Glomerular endothelial cell (primary cell): ENCODE measurements at regions not wholly inside any gene's neighbourhood (a gene's known extent, or its start where the extent isn't known, plus 50 kb on each side); places are given as distances from the start of the nearest gene placed in this dataset.

Experiments used
- DNase-seq: peaks from one replicate; pipeline ENCODE4 v3.0.0-alpha.2; 2011; ENCODE audit warnings: low read depth, low spot score; ENCODE audit errors: extremely low read depth

DNA sequence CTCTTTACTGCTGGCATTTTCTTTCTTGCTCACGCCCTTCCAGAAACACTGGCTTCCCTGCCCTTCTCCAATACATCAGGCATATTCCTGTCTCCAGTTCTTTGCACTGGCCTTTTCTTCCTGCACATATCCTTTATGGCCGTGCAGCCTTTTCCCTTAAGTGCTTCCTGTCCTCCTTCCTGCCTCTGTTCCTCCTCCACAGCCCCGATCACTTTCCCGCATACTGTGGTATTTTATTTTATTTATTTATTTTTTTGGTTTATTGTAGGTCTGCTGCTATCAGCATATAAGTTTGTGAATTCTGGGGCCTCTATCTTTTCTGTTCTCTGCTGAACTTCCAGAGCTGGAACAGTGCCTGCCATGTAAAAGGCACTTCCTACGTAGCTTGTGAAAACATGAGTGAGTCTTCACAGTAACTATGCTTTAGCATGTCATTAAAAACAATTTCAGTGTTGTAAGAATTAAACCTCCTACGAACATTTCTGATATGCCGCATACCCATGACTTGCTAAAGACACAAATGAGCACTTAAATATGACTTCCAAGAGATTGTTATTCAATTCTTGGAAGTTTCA is 289.1 kb downstream of the TRIB2 start:
- no peak for DNase-seq

DNA sequence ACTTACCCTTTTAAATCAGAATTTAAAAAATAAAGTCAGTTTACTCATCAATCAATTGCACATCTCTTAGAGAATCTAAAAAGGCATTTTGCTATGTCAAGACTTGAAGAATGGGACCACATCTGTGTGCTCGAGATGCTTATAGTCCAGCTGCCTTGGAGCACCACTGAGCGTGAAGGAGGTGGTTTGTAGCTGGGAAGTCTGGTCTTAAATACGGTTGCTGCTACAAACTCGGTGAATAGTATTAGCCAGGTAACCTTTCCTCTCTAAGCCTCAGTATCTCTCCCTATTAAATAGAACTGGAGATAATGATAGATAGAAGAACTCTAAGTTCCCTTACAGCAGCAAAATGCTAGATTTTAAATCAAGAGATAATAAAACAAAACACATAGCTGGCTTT is 289.7 kb downstream of the TRIB2 start:
- DNase-seq = no peak

DNA sequence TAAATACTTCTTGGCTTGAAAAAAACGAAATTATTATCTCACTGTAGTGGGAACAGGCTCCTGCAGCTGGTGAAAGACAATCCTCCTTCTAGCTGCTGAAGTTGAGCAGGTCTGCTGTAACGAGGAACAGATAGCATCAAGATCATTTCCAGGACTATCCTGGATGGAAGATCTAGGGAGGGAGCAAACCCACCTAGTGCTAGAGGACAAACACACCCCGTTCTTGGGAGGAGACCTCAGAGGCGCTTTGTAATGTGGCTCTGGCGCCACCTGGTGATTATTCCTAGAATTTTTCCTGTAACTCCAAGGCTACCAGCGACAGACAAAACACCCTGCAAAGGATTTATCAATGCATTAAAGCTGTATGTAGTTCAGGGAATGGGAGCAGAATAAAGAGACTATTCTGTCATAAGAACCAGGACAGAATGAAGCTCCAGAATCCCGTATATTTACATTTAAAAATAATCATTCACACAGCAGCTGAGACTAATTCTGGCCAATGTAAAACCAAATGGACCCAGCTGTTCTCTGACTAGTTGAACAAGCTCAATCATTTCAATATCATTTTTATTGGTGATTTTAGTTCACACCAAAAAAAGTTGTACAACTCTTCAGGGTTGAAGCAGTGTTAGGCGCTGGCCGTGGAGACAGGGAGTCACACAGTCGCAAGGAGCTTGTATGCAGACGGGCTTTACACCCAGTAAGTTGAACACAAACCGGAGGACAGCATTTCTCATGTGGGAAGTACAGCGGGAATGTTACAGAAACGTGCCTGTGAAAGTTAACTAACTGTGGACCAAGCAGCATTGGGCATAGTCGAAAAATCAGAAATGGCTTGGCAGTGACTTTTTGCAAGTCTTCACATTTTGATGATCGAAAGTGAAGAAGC is 290.3 kb downstream of the TRIB2 start:
- peak; percentile 65 for DNase-seq

DNA sequence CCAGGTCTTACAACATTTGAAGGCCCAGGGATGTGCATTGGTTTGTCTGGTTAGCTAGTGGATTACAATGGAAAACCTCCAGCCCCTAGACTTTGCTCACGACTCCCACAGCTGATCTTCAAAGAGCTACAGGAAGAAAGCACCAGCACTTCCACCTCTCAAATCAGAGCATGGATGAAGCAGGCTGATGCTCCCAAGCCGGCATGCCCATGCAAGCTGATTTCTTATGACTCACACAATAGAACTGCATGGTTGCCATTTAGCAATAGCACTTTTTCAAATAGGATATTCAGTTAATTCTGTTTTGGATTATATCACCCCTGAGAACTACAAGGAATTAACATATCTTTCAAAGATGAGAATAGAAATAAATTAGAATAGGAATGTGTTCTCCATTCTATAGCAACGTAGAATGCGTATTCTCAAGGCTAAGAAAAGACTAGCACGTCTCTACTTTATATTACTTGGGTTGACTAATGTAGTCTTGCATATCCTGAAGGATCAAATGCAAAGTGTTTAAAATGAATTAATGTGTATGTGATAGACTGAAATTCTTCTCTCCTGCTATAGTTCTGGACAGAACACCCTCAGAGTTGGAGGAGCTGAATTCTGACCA is 292.4 kb downstream of the TRIB2 start:
- no peak for DNase-seq

DNA sequence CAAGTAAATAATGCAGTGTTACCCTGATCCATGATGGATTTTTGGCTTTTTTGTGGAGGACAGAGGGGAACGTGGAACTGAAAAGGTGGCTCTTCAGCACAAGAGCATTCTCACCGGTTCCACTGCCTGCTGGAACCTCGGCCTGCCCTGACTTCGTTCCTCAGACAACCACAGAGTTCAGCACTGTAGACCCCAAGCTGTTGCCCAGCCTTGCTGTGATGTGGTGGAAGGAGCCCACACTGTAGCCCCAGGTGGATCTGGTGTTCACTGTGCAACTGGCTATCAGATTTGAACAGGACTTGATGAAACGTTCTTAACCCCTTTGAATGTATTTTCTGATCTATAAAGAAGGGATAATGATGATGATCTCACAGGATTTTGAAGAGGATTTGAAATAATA is 293.5 kb downstream of the TRIB2 start:
- no peak for DNase-seq

DNA sequence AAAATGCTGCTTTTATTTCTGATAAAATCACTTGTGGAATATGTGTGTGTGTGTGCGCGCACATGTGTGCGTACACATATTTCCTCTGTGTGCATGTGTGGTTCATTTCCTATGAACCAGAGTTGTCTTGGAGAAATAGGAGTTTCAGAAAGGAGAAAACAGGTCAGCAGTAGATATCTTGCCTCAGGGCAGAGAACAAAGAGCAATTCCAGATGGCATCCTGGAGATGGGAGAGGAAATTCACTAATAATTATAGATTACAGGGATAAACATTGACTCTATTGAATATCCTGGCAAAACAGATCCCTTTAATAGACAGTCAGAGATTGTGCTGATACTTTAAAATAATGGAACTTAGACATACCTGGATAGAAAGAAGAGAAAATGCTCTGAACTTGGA is 298.0 kb downstream of the TRIB2 start:
- DNase-seq = no peak

DNA sequence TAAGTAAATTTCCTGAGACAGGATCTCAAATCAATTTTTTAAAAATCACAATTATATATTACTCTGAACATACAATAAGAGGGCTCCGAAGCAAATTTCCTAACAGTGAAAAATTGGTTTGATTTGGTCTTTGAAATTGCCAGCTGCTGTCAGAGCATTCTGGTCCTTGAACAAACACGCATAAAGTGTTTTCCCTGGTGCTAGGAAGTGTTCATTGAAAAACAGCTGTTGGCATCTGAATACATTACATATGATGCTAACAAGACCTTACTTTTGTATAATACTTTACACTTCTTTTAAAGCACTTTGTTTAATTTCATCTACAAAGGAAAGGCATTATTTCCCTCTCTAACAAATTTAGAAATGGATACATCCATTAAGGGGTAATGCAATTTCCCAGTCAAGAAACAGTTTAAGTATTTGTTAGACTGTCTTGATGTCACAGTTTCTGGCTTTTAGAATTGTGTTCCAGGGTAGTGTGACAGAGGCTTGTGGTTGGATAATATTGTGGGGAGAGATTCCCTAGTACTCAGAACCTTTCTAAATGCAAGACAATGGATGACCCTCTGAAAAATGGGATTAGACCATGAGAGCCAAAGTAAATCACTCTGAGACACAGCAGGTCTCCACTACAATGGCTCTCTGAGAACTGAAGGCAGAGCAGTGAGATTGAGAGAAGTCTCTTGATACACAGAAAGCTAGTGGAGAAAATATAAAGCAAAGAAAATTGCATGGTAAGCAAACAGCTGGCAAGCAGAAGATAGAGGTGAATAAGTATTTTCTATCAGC is 299.0 kb downstream of the TRIB2 start:
- no peak for DNase-seq

DNA sequence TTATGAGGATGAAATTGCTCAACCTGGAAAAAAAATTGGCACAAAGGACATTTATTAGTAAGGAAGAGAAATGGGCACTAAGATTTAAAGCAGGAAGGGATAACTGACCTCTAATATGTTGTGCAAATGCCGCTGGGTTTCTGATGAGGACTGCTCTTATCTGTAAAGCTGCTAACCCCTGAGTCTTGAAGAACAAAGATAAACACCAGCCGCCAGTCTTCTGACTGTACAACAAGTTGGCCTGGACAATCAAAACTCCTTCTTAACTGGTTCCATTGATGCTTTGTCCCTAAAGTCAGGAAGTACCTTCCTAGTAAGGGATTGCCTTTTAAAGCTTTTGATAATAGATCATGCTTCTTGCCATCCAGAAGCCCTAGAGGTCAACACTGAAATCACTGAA is 301.8 kb downstream of the TRIB2 start:
- no peak for DNase-seq

DNA sequence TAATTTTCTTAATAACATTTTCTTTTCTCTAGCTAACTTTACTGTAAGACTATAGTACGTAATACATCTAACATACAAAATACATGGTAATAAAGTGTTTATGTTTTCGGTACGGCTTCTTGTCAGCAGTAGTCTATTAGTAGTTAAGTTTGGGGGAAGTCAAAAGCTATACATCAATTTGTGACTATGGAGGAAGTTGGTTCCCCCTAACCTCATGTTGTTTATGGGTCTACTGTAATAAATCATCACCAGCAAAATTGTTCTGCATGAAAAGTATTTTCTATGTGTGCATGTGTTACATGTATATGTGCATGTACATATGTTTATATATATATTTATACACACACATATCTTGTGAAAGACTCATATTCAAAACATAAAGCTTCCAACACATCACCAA is 303.0 kb downstream of the TRIB2 start:
- DNase-seq = no peak

DNA sequence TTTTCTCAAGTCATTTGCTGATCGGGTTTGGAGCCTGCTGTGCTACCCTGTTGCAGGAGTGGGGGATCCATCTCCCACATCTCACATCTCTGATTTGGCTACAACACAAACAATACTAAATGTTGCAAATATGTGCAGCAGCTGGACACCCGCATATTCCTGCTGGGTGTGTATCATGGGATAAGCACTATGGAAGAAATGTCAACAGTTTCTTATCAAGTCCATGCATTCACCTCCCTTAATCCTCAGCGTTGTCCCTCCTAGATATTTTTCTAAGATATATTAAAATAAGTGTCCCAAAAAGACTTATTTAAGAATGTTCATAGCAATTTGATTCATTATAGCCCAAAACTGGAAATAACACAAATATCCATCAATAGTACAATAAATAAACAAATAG is 303.7 kb downstream of the TRIB2 start:
- DNase-seq = no peak

DNA sequence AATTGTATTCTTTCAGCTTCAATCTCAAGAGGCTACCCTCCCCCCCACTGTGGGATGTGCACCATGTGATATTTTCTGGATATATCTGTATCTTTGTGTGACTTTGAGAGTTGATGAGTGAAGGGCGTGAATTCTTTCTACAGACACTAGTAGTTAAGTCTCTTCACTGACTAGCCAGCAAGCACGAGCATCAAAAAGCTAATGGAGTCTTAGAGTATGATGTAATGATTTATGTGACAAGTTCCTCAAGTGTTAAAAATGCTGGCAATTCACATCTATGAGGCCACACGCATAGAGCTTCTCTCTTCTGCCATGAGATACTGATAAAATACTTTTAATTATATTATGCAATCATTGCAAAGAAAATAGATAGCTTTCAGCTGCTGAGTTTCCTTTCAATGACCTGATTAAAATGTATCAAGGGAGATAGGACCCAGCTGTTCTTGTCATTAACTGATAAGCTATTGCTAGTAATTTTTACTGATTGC is 304.8 kb downstream of the TRIB2 start:
- no peak for DNase-seq

DNA sequence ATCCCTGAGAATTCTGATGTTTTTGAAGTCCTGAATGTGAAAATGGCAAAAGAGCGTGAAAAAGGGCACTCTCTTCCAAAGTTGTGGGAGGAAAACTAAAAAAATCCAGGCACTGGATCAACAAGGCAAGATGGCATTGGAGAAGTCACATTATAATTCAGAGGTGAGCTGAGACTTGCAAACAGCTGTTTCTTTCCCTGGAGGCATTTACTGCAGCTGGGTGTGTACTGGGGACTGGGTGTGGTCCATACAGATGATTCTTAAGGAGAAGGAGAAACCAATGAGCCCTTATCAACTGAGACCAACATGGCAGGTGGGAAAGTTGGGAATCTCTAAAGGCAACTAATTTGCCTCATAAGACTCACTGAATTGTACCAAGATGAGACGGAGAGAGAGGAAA is 313.9 kb downstream of the TRIB2 start:
- DNase-seq = no peak

DNA sequence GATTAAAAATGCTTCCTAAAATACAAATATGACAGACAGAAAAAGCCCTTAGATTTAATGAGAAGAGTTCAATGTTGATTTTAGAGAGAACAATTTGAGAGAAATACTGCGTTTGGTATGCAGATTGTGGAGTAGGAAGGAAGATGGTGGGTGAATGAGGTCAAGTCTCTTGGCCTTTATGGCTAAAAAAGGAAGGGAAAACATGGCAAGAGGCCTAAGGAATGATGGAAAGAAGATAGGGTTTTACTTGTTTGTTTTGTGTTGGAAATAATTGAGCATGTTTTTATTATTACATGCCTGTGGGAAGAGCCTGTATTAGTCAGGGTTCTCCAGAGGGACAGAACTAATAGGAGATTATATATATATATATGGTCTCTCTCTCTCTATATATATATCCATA is 318.1 kb downstream of the TRIB2 start:
- DNase-seq = no peak

DNA sequence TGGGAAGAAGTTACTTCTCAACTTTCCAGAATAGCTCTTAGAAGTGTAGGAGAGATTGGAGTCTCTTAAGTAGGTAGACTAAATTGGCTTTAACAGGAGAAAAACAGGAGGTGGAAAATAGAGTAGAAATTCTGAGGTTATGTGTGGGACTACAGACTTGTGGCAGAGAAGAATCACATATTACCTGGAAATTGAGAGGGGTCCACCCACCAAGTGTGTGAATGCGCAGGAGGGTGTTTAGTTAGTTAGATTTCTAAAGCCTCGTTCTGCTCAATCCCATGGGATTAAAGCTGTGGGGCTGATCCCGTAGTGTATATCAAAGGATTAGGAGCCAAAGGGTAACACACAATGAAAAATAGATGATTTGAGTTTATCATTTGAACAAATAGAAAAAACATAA is 319.1 kb downstream of the TRIB2 start:
- DNase-seq = no peak

DNA sequence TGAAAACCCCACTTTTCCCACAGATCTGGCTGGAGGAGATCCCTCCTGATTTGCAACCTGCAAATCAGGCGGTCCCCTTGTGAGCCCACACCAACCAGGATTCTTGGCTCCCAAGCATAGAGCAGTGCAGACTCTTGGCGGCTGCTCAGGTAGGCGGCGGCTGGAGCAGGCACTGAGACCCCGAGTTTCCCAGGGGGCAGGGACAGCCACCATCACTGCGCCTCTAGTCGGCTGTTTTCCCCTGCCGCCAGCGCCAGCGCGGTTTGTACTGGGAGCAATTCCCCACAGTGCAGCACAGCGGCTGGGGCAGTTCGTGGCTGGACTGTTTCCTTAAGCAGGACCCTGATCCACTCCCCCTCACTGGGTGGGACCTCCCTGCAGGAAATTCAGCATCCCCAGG is 323.3 kb downstream of the TRIB2 start:
- DNase-seq = no peak

DNA sequence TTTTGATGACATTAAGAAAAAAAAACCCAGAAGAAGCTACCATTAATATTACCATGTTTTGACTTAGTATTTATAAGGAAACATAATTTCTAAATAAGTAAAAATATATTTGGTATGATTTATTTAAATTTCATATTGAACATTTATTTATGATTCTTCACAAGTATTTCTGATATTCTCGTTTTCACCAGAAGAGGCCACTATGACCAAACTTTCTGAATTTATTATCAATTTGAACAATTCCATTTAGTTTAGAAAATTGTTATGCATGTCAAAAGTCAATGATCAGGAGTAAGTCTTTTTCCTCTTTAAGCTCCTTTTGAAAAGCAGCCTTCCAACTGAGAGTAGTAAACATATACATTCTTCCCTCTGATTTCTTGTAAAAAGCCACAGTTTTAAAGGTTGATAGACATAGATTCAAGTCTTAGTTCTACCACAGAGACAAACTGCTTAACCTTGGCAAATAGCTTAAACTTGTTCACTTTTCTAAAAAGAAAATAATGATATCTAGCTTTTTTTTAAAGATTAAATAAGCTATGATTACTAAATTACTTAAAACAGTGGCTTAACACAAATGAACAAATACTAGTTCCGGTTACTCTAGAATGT is 329.9 kb downstream of the TRIB2 start:
- DNase-seq = peak; percentile 18

DNA sequence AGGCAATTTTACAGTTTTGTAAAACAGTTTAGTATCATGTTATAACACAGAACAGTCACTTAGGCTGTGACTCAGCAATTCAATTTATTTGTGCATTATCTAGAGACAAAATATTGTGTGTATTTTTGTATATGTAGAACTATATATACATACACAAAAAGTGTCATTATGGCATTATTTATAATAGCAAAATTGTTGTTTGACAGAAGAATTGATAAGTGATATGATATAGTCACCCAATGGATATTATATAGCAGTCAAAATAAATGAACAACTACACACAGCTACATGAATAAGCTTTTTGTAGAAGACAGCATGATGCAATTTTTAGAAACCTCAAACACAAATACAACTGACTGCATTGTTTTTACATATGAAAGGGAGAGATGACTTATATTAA is 334.0 kb downstream of the TRIB2 start:
- DNase-seq = no peak

DNA sequence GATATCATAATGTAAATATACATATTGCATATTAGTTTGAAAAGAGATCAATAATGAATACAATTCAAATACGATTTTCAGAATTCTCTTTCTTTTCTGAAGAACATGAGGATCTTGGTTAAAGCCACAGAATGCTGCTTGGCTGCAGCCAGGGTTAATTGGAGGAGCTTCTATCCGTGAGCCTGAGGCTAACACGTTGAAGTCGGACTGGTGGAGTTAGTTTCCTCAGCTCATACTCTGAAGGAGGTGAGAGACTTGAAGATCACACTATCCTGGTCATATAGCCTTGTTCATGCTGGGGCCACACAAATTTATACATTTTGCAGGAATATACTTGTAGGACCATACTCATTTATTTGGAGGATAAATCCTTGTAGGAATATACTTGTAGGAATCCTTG is 335.8 kb downstream of the TRIB2 start:
- no peak for DNase-seq

DNA sequence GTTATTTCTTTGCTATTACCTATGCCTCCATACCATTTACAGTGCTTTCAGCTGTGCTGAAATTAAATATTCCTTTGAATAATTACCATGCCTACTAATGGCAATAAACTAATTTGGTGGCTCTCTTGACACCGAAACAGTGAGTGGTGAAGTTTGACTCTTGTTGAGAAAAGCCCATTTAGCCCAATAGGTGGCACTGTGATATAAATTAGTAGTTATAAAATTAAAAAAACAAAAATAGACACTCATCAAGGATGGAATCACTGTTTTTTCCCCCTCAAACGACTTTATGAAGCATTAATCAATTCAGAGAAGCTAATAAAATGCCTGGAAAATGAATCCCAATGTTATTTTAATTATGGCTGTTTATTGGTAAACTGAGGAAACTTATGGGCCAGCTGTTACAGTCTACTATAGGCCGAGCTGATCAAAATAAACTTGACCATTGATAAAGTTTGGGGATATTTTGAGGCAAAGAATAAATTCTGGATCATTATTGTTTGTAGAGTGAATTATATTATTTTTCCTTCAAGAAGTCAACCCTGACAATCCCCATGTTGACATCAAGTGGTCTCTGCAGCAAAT is 339.6 kb downstream of the TRIB2 start:
- DNase-seq = peak; percentile 5

DNA sequence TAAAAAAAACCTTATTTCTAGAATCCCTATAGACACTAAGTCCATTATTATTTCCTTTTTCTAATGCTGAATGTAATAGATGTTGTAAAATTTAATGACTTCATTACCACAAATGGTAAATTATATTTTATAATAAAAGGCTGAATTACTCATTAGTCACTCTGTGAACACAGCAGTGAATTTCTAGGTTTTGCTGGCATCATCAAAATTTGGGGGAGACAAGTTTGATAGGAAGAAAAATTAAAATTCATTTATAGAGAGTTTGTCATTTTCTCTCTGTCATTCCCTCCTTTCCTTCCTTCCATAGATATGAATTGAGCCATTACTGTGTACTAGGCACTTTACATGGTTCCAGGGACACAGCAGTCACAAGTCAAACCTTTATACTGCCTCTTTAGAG is 340.9 kb downstream of the TRIB2 start:
- DNase-seq = no peak
